Epithelial cell of proximal tubule (primary cell): ENCODE measurements at regions not wholly inside any gene's neighbourhood (a gene's known extent, or its start where the extent isn't known, plus 50 kb on each side); places are given as distances from the start of the nearest gene placed in this dataset.
A peak's percentile ranks its signal among the peaks of the same experiment; 100 is the strongest.

Experiments used
- DNase-seq: peaks from one replicate; pipeline ENCODE4 v3.0.0-alpha.2; 2011; ENCODE audit warnings: low read depth
- H3K4me3 ChIP-seq: 2 replicates; pipeline ENCODE4 v1.5.1; 2011; ENCODE audit warnings: low read depth, mild to moderate bottlenecking, low read length
- TF ChIP-seq, protein P1 (sequence below): conservative IDR thresholded peaks from 2 replicates; pipeline ENCODE4 v1.5.1; 2012; ENCODE audit warnings: low read depth, mild to moderate bottlenecking, low read length

DNA sequence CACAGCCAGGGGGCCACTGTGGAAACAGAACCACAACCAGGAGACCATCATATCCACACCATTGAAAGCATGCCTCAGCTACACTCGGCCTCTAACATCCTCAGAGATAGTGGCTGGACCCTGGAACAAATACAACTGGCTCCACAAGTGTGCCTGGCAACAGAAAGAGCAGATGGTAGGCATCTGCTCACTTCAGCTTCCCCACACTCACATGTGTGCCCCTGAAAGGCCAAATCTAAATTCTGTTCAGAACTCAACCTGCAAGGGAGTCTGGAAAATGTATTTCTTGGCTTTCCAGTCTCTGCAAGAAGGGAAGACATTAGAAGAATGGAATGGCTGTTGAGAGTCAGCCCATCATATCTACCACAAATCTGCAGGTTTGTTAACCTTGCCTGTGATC lies 54.7 kb upstream of the CTNNB1 start:
- DNase-seq = no peak
- TF ChIP-seq, protein P1, sequence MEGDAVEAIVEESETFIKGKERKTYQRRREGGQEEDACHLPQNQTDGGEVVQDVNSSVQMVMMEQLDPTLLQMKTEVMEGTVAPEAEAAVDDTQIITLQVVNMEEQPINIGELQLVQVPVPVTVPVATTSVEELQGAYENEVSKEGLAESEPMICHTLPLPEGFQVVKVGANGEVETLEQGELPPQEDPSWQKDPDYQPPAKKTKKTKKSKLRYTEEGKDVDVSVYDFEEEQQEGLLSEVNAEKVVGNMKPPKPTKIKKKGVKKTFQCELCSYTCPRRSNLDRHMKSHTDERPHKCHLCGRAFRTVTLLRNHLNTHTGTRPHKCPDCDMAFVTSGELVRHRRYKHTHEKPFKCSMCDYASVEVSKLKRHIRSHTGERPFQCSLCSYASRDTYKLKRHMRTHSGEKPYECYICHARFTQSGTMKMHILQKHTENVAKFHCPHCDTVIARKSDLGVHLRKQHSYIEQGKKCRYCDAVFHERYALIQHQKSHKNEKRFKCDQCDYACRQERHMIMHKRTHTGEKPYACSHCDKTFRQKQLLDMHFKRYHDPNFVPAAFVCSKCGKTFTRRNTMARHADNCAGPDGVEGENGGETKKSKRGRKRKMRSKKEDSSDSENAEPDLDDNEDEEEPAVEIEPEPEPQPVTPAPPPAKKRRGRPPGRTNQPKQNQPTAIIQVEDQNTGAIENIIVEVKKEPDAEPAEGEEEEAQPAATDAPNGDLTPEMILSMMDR = no peak
- no peak overlapping the region for H3K4me3 ChIP-seq

DNA sequence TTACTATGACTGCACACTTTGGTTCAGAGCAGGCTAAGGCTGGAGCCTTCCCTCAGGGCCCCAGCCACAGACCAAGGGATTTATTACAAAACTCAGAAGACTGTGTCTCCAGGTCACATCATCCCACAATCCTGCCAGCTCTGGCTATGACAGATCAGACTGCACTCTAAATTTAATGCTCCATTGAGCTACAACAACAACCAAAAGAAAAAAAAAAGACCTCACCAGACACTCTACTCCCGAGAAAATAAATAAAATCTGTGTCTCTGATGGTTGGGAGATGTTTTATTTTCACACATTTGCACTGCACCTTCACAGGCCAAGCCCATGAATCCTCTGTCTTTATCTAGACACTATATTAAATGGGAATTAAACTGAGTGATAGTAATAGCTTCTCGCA lies 50.8 kb upstream of the CTNNB1 start:
- TF ChIP-seq, protein P1 = no peak
- DNase-seq = peak; percentile 73
- no peak overlapping the region for H3K4me3 ChIP-seq

DNA sequence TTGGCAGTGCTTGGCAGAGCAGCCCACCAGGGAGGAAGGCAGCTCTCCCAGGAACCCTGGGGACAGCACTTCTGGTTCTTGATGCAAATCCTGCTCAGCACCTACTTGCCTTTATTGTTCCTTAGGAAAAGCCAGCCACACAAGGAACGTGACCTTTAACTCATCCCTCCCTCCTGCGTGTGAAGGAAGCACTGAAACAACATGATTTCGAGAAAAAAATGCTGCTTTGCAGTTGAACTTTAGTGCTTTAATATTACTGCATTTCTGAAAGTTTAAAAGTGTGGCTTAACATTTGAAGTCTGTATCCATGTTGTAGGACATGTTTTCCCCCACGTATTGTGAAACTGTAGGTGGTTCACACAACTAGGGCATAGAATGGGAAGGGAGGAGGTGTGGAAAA lies 50.4 kb upstream of the CTNNB1 start:
- no peak overlapping the region for H3K4me3 ChIP-seq
- no peak for DNase-seq
- TF ChIP-seq, protein P1 = no peak
